OCI-LY3 (cell line): ENCODE measurements at regions not wholly inside any gene's neighbourhood (a gene's known extent, or its start where the extent isn't known, plus 50 kb on each side); places are given as distances from the start of the nearest gene placed in this dataset.
"Not testable (repeated sequence)": the region's sequence is repeated elsewhere in the genome, so short reads cannot be mapped to it uniquely, and the experiment has no call there.

Experiments used
- H2AFZ ChIP-seq: fragments of 200-600, 300-600 bp; shearing (Covaris generic); 2 replicates; pipeline ENCODE4 v1.6.0; 2014; ENCODE audit warnings: antibody characterized with exemption, low read depth, low read length
- H3K27ac ChIP-seq: fragments of 200-600, 300-600 bp; sonication (generic); 2 replicates; pipeline ENCODE4 v1.5.1; 2014; ENCODE audit warnings: mild to moderate bottlenecking, low read length, moderate library complexity, mixed read lengths
- H3K27me3 ChIP-seq: fragments of 200-600, 300-600 bp; sonication (generic); 2 replicates; pipeline ENCODE4 v1.6.1; 2014; ENCODE audit warnings: low read depth, low read length, mixed read lengths
- H3K36me3 ChIP-seq: fragments of 200-600, 300-600 bp; sonication (generic); replicated peaks from 2 replicates; pipeline ENCODE3; 2014; ENCODE audit warnings: low read depth, low read length, mixed read lengths
- H3K4me1 ChIP-seq: fragments of 300-600, 200-600 bp; sonication (generic); 2 replicates; pipeline ENCODE4 v1.6.1; 2014; ENCODE audit warnings: low read length, mixed read lengths
- H3K4me2 ChIP-seq: fragments of 200-600, 300-600 bp; sonication (generic); 2 replicates; pipeline ENCODE4 v1.6.1; 2014; ENCODE audit warnings: low read length, mixed read lengths
- H3K4me3 ChIP-seq: fragments of 300-600, 200-600 bp; sonication (generic); 2 replicates; pipeline ENCODE4 v1.5.1; 2014; ENCODE audit warnings: antibody characterized with exemption, mild to moderate bottlenecking, low read length, moderate library complexity
- H3K79me2 ChIP-seq: fragments of 300-600, 200-600 bp; shearing (Covaris generic); 2 replicates; pipeline ENCODE4 v1.6.1; 2014; ENCODE audit warnings: mild to moderate bottlenecking, low read length, mixed read lengths
- H3K9ac ChIP-seq: fragments of 300-600, 200-600 bp; shearing (Covaris generic); 2 replicates; pipeline ENCODE4 v1.6.0; 2014; ENCODE audit warnings: mild to moderate bottlenecking, low read length, moderate library complexity
- H3K9me3 ChIP-seq: fragments of 200-600, 300-600 bp; shearing (Covaris generic); 2 replicates; pipeline ENCODE4 v1.6.1; 2014; ENCODE audit warnings: low read length, mixed read lengths; ENCODE audit not compliant: insufficient read depth
- H4K20me1 ChIP-seq: fragments of 200-600, 300-600 bp; sonication (generic); 2 replicates; pipeline ENCODE4 v1.6.1; 2016; ENCODE audit warnings: low read length, mixed read lengths; ENCODE audit not compliant: insufficient read depth
- EZH2phosphoT487 ChIP-seq: fragments of 200-600 bp; shearing (Covaris generic); IDR thresholded peaks from 2 replicates; pipeline ENCODE4 v1.6.1; 2018; ENCODE audit warnings: antibody characterized with exemption, mixed run types, low read depth
- TF ChIP-seq, protein P1 (sequence below): fragments of 200-600, 300-600 bp; sonication (generic); IDR thresholded peaks from 2 replicates; pipeline ENCODE4 v1.5.1; 2014; ENCODE audit warnings: antibody characterized with exemption, low read length, low read depth

DNA sequence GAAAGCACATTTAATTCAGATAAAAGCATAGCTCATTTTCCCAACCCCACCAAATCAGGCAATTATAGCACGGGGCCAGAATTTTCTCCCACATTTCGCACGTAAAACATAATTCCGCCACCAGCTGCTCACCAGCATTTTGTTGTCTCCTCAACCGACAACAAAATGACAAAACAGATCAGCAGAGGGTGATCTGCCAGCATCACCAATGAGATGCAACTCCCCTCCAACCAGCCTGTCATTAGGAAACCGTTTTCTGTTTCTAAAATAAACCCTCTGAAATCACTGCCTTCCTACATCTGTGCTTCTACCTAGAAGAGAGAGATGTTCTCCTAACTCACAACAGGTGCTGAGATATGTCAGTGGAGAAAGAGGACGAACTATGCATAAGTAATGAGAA is 654.8 kb upstream of the CPEB2 start:
- H3K4me3 ChIP-seq = no peak overlapping the region
- no peak overlapping the region for H3K4me2 ChIP-seq
- no peak overlapping the region for H3K9ac ChIP-seq
- no peak overlapping the region for H2AFZ ChIP-seq
- TF ChIP-seq, protein P1, sequence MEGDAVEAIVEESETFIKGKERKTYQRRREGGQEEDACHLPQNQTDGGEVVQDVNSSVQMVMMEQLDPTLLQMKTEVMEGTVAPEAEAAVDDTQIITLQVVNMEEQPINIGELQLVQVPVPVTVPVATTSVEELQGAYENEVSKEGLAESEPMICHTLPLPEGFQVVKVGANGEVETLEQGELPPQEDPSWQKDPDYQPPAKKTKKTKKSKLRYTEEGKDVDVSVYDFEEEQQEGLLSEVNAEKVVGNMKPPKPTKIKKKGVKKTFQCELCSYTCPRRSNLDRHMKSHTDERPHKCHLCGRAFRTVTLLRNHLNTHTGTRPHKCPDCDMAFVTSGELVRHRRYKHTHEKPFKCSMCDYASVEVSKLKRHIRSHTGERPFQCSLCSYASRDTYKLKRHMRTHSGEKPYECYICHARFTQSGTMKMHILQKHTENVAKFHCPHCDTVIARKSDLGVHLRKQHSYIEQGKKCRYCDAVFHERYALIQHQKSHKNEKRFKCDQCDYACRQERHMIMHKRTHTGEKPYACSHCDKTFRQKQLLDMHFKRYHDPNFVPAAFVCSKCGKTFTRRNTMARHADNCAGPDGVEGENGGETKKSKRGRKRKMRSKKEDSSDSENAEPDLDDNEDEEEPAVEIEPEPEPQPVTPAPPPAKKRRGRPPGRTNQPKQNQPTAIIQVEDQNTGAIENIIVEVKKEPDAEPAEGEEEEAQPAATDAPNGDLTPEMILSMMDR = no peak
- no peak for TF ChIP-seq EZH2phosphoT487
- H3K4me1 ChIP-seq = no peaks in the 10 kb centered on the region
- no peaks in the 10 kb centered on the region for H3K9me3 ChIP-seq
- no peak overlapping the region for H3K27ac ChIP-seq
- no peaks in the 10 kb centered on the region for H3K27me3 ChIP-seq
- H4K20me1 ChIP-seq = no peaks in the 10 kb centered on the region
- H3K36me3 ChIP-seq = no peaks in the 10 kb centered on the region
- H3K79me2 ChIP-seq = no peaks in the 10 kb centered on the region

DNA sequence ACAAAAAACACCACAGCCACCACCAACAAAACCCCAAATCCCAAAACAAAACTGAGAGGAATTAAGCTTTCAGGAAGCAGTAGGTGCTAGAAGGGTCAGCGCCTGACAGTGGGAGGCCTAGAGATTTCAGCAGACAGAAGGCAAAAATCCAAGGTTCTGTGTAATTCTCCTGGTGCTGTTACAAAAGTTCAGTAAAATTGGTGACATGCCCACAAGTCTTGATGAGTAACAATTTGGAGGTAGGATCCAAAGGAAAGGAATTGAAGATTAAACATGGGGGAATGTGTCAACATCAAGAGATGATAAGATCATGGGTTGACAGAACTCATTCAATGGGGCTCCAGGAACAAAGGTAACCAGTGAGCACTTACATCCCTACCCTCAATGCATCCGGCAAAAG is 653.8 kb upstream of the CPEB2 start:
- no peak for TF ChIP-seq EZH2phosphoT487
- TF ChIP-seq, protein P1 = no peak
- H2AFZ ChIP-seq = no peak overlapping the region
- no peaks in the 10 kb centered on the region for H3K79me2 ChIP-seq
- H4K20me1 ChIP-seq = no peaks in the 10 kb centered on the region
- H3K4me3 ChIP-seq = no peak overlapping the region
- H3K9me3 ChIP-seq = no peaks in the 10 kb centered on the region
- H3K27ac ChIP-seq = no peak overlapping the region
- no peak overlapping the region for H3K9ac ChIP-seq
- no peaks in the 10 kb centered on the region for H3K27me3 ChIP-seq
- H3K36me3 ChIP-seq = no peaks in the 10 kb centered on the region
- H3K4me2 ChIP-seq = no peak overlapping the region
- no peaks in the 10 kb centered on the region for H3K4me1 ChIP-seq

DNA sequence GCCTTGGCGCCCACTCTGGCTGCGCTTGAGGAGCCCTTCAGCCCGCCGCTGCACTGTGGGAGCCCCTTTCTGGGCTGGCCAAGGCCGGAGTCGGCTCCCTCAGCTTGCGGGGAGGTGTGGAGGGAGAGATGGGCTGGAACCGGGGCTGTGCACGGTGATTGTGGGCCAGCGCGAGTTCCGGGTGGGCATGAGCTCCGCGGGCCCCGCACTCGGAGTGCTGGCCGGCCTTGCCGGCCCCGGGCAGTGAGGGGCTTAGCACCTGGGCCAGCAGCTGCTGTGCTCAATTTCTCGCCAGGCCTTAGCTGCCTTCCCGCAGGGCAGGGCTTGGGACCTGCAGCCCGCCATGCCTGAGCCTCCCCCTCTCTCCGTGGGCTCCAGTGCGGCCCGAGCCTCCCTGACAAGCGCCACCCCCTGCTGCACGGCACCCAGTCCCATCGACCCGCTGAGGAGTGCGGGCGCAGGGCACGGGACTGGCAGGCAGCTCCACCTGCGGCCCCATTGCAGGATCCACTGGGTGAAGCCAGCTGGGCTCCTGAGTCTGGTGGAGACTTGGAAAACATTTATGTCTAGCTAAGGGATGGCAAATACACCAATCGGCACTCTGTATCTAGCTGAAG is 643.6 kb upstream of the CPEB2 start:
- H3K4me3 ChIP-seq, H3K4me1 ChIP-seq, H3K9me3 ChIP-seq, H3K27me3 ChIP-seq, H3K79me2 ChIP-seq, H4K20me1 ChIP-seq, H3K4me2 ChIP-seq, H3K9ac ChIP-seq, H3K27ac ChIP-seq, H3K36me3 ChIP-seq, H2AFZ ChIP-seq: not testable (repeated sequence)

DNA sequence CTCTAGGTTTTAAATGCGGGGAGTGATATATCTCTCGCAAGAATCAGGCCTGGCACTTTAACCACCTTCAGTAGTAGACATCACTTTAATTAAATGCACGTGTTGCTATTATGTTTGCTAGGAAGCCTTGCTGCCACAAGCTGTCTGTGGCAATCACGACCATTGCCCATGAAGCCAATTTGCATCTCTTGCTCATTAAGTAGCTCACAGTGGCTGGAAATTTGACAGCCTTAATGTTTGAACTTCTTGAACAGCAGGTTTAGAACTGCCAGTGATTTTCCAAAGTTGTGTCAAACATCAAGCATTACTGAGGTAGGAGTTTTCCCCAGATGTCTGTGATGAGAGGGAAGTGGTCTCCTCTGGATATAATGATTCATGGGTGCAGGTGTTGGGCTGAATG is 642.3 kb upstream of the CPEB2 start:
- Histone ChIP-seq H3K9ac (no peak overlapping the region), H3K79me2 (no peaks in the 10 kb centered on the region), H2AFZ (no peak overlapping the region), H3K27me3 (no peaks in the 10 kb centered on the region), H4K20me1 (no peaks in the 10 kb centered on the region), H3K4me1 (no peaks in the 10 kb centered on the region), H3K4me3 (no peak overlapping the region), H3K36me3 (no peaks in the 10 kb centered on the region), H3K27ac (no peak overlapping the region), H3K4me2 (no peak overlapping the region), H3K9me3 (no peaks in the 10 kb centered on the region)
- TF ChIP-seq, protein P1 = no peak
- TF ChIP-seq EZH2phosphoT487 = no peak
